BE2C (cell line): ENCODE measurements at regions not wholly inside any gene's neighbourhood (a gene's known extent, or its start where the extent isn't known, plus 50 kb on each side); places are given as distances from the start of the nearest gene placed in this dataset.
"Not testable (repeated sequence)": the region's sequence is repeated elsewhere in the genome, so short reads cannot be mapped to it uniquely, and the experiment has no call there.

Experiments
- DNase-seq: peaks from one replicate; pipeline ENCODE4 v3.0.0-alpha.2; 2020
- H3K27me3 ChIP-seq: fragments of 250-450 bp; sonication (Bioruptor Pico); 2 replicates; pipeline ENCODE4 v1.5.1; 2020; ENCODE audit warnings: mild to moderate bottlenecking
- H3K36me3 ChIP-seq: fragments of 250-450 bp; sonication (Bioruptor Pico); 2 replicates; pipeline ENCODE4 v1.5.1; 2020; ENCODE audit warnings: mild to moderate bottlenecking
- H3K4me1 ChIP-seq: fragments of 250-450 bp; sonication (Bioruptor Pico); 2 replicates; pipeline ENCODE4 v1.5.1; 2020
- H3K4me3 ChIP-seq: 2 replicates; pipeline ENCODE4 v1.5.1; 2011; ENCODE audit warnings: low read depth, low read length
- H3K9me3 ChIP-seq: fragments of 250-450 bp; sonication (Bioruptor Pico); 2 replicates; pipeline ENCODE4 v1.5.1; 2020
- CTCF ChIP-seq: IDR thresholded peaks from 2 replicates; pipeline ENCODE4 v1.5.1; 2012; ENCODE audit warnings: mild to moderate bottlenecking, low read depth, low read length

- Histone ChIP-seq H3K27me3 (no peaks in the 10 kb centered on the region), H3K4me3 (no peak overlapping the region), H3K4me1 (no peaks in the 10 kb centered on the region), H3K36me3 (no peaks in the 10 kb centered on the region), H3K9me3 (no peaks in the 10 kb centered on the region)
- no peak for TF ChIP-seq CTCF
- DNase-seq, result no peak
Measured at GRCh38 chrX:46152756-46153155, 392.5 kb downstream of the ZNF674 start.

- H3K4me1 ChIP-seq, H3K9me3 ChIP-seq, H3K4me3 ChIP-seq, H3K27me3 ChIP-seq, DNase-seq, H3K36me3 ChIP-seq: not testable (repeated sequence)
Measured at GRCh38 chrX:46151332-46151731, 393.9 kb downstream of the ZNF674 start.

- Histone ChIP-seq H3K9me3 (no peaks in the 10 kb centered on the region), H3K36me3 (no peaks in the 10 kb centered on the region), H3K4me3 (no peak overlapping the region), H3K4me1 (no peaks in the 10 kb centered on the region), H3K27me3 (no peaks in the 10 kb centered on the region)
- no peak for DNase-seq
- no peak for TF ChIP-seq CTCF
Measured at GRCh38 chrX:46144566-46144965, 400.7 kb downstream of the ZNF674 start.

GRCh38 chrX:46140272-46140671 lies 404.9 kb downstream of the ZNF674 start:
- H3K27me3 ChIP-seq, result no peaks in the 10 kb centered on the region
- no peaks in the 10 kb centered on the region for H3K9me3 ChIP-seq
- H3K4me1 ChIP-seq, result no peaks in the 10 kb centered on the region
- H3K4me3 ChIP-seq, result no peak overlapping the region
- TF ChIP-seq CTCF, result no peak
- no peaks in the 10 kb centered on the region for H3K36me3 ChIP-seq
- no peak for DNase-seq

- H3K9me3 ChIP-seq, result no peaks in the 10 kb centered on the region
- no peaks in the 10 kb centered on the region for H3K27me3 ChIP-seq
- H3K36me3 ChIP-seq, result no peaks in the 10 kb centered on the region
- no peak for DNase-seq
- no peaks in the 10 kb centered on the region for H3K4me1 ChIP-seq
- TF ChIP-seq CTCF, result no peak
- H3K4me3 ChIP-seq, result no peak overlapping the region
Measured at GRCh38 chrX:46130247-46130646, 415.0 kb downstream of the ZNF674 start.

GRCh38 chrX:46125111-46125510 lies 420.1 kb downstream of the ZNF674 start:
- no peaks in the 10 kb centered on the region for H3K9me3 ChIP-seq
- no peaks in the 10 kb centered on the region for H3K4me1 ChIP-seq
- no peaks in the 10 kb centered on the region for H3K27me3 ChIP-seq
- H3K36me3 ChIP-seq, result no peaks in the 10 kb centered on the region
- TF ChIP-seq CTCF, result no peak
- DNase-seq, result no peak
- no peak overlapping the region for H3K4me3 ChIP-seq

GRCh38 chrX:46117234-46117633 lies 428.0 kb downstream of the ZNF674 start:
- H3K4me1 ChIP-seq, result no peaks in the 10 kb centered on the region
- DNase-seq, result no peak
- TF ChIP-seq CTCF, result no peak

GRCh38 chrX:46087310-46087709 lies 457.9 kb downstream of the ZNF674 start:
- not testable (repeated sequence) for H3K27me3 ChIP-seq, H3K4me1 ChIP-seq, DNase-seq, H3K36me3 ChIP-seq, H3K4me3 ChIP-seq, H3K9me3 ChIP-seq

More at GRCh38 chrX:46117234-46117633, 428.0 kb downstream of the ZNF674 start:
- H3K27me3 ChIP-seq, result no peaks in the 10 kb centered on the region
- no peak overlapping the region for H3K4me3 ChIP-seq
- H3K36me3 ChIP-seq, result no peaks in the 10 kb centered on the region
- H3K9me3 ChIP-seq, result no peaks in the 10 kb centered on the region

- not testable (repeated sequence) for DNase-seq, H3K27me3 ChIP-seq, H3K36me3 ChIP-seq, H3K4me3 ChIP-seq, H3K9me3 ChIP-seq, H3K4me1 ChIP-seq
Measured at GRCh38 chrX:46080121-46080520, 465.1 kb downstream of the ZNF674 start.
